Activated CD4-positive, alpha-beta T cell treated with anti-CD3 and anti-CD28 coated beads for 4 hours (primary cell): ENCODE measurements at regions not wholly inside any gene's neighbourhood (a gene's known extent, or its start where the extent isn't known, plus 50 kb on each side); places are given as distances from the start of the nearest gene placed in this dataset.
A peak's percentile ranks its signal among the peaks of the same experiment; 100 is the strongest.
"Not testable (repeated sequence)": the region's sequence is repeated elsewhere in the genome, so short reads cannot be mapped to it uniquely, and the experiment has no call there.

Source experiments
- DNase-seq, 2 donors: peaks; one replicate each; pipeline ENCODE4 v3.0.0-alpha.2; 2020

DNA sequence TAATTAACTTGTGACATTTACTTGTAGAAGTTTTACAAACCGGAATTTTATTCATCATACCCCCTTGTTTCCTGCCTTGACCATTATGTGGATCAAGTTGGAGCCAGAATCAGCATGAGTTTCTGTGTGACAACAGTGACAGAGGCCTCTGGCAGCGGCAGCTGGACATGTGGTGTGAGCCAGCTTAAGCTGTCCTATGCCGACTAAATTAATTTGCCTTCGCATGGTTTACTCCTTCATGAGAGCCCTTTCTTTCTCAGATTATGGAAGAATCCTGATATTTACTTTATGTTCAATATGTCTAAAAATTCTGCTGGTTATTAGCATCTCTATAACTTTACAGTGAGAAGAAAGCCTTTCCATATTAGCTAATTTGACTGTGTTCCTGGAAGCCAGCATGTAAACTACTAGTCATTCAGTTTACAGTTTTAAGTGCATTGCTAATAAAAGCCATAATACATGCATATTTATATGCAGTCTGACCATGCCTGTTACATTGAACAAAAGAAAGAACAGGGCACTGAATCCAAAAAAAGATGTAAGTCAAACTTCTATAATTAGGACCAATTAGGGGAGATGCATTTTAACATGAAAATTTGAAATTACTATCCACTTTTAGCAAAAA, 495.8 kb upstream of the ACVR2A start:
- DNase-seq = no peak

DNA sequence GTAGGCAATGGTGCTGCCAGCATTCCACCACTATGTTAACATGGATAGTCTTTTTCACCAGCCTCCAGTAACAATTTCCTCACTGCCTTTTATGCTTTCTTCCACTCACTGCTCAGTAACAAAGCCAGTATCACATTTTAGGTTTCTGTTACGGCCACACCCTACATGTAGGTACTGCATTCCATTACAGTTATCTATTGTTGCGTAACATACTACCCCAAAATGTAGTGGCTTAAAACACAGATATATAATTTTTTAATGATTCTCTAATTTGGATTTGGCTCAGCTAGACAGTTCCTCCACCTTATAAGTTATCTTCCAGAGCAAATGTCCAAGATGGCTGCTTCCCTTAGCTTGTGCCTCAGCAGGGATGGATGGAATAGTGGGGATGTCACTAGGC, 498.7 kb upstream of the ACVR2A start:
- no peak for DNase-seq

DNA sequence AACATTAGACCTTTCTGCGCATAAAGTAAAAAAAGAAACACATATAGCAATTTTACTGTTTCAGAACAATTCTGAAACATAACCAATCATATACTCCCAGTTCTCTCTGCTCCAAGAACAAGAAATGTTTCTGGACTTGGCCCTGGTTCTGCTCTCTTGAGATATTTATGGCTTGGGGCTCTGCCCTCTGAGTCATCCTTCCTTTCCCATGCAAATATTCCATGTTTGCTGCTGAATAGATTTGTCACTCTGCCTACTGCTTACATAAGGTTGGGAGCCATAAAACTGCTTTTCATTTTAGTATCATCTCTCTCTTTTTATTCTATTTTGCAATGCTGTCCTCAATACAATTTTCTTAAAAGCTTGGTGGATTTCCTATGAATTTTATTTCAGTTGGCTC, 499.6 kb upstream of the ACVR2A start:
- DNase-seq = no peak

DNA sequence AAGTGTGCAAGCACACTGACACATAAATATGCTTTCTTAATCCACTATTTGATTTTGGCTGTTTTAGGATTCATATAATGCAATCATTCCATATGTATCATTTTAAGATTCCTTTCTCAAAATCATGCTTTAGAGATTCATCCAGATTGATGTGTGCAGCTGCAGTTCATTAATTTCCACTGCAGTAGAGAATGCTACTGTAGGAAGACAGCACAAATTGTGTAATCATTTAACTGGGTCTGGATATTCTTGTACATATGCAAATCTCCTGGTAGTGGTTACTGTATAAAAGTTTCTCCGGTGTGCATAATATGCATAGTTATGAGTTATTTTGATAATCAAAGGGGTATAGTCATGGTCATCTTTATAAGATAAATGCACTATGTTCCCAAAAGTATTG, 502.5 kb upstream of the ACVR2A start:
- no peak for DNase-seq

DNA sequence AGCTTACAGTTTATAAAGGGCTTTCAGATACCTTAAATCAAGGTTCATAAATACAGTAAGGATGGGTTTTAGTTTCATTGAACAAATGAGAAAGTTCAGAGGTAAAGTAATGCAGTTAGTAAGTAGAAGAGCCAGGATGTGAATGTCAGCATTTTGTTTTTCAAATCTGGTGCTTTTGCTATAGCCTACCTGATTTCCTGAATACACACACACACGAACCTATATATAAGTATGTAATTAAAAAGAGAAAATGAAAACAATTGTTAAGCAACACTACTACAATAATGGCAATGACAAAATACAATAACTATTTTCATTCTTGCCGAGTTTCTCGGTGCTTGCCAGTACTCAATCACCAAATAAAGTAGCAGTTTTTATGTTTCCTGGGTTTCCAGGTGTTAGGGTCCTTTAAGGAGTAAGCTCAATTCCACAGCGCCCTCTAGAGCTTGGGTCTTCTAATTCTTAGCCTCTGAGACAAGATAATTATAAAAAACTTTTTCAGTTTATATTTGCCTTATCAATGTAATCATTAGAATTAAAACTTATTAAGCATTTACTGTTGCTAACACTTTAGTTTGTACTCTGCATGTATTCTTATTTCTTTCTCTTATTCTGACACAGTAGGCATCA, 512.9 kb upstream of the ACVR2A start:
- peak; percentile 62 to 66 for DNase-seq

DNA sequence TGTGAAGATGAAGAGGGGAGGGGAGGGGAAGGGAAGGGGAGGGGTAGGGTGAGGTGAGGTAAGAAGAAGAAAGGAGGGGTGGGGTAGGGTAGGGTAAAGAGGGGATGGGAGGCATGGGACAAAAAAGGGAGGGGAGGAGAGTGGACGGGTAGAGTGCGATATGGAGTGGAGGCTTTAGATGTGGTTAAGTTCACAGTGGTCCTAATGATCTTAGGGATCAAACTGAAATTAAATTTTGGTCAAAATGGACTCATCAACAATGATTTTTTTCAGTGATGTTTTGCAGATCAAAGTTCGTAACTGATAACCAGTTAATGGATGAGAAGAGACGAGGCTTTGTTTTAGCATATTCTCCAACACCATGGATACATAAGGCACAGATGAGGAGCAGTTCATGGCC, 513.9 kb upstream of the ACVR2A start:
- no peak for DNase-seq

DNA sequence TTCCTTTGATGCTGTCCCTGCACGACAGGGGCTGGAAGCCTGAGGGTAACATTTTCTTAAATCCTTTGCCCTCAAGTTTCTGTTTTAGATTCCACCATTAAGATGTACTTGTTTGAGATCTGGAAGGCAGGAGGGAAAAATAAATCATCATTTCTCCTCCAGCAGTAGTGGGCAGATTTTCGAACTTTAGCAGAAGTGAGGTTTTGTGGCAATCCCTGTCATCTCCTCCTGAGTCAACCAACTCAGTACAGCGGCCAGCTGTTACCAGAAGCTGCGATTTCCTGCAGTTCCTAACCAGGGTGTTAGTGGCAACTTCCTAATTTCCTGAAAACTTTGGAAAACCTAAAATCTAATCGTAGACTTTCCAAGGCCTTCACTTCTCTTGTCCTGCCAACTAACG, 517.2 kb upstream of the ACVR2A start:
- peak; percentile 12 to 19 for DNase-seq

DNA sequence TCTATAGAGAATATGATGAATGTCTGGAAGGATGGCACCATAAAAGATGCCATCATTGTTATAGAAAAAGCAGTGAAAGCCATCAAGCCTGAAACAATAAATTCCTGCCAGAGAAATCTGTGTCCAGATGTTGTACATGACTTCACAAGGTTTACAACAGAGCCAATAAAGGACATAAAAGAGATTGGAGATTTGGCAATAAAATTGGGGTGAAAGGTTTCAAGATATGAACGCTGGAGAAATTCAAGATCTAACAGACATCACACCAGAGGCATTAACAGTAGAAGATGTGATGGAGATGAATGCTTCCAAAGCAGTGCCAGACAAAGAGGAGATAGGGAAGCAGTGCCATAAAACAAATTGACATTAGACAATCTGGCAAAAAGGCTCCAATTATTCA, 518.8 kb upstream of the ACVR2A start:
- no peak for DNase-seq

DNA sequence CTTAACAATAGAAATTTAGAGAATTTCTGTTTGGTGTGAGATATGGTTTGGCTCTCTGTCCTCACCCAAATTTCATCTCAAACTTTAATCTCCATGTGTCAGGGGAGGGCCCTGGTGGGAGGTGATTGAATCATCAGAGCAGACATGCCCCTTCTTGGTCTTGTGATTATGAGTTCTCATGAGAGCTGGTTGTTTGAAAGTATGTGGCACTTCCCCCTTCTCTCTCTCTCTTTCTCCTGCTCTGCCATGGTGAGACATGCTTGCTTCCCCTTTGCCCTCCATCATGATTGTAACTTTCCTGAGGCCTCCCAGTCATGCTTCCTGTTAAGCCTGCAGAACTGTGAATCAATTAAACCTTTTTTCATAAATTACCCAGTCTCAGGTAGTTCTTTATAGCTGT, 524.7 kb upstream of the ACVR2A start:
- DNase-seq = no peak

DNA sequence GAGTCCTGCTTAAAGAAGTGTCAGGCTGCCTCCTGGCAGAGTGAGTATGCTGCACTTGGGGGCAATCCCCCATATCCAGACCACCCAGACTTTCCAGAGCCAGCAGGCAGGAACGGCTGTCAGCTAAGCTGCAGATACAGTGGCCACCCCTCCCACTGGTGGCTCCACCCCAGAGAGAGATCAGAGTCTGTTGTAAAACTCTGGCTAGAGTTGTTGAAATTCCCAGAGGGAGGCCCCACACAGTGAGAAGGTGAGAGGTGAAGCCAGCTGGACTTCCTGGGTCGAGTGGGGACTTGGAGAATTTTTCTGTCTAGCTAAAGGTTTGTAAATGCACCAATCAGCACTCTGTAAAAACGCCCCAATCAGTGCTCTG, 533.8 kb upstream of the ACVR2A start:
- no peak for DNase-seq

DNA sequence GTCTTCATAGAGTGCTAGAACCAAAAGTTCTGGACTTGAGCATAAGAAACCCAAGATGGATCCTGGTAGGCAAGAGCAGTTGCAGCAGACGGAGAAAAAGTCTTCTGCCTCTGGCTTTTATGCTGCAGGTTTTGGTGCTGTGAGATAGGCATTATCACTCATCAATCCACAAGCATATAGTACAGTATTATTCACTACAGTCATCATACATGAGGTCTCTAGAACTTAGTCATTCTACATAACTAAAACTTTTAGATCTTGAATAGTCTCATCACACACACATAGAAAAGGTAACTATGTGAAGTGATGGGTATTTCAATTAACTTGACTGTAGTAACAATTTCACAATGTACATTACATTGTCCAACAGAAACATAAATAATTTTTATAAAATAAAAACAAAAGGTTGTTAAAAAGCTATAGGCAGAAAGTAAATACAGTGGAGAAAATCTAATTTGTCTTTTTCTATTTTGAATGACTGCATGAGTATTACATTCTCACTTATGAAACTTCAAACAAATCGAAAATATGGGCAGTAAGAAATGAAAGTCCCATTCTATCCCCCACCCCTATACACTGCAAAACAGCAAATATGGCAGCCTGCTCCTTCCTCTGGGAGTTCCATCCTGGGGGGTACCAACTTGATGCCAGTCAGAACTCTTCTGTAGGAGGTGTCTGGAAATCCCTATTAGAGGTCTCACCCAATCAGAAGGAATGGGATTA, 534.3 kb upstream of the ACVR2A start:
- DNase-seq = no peak

DNA sequence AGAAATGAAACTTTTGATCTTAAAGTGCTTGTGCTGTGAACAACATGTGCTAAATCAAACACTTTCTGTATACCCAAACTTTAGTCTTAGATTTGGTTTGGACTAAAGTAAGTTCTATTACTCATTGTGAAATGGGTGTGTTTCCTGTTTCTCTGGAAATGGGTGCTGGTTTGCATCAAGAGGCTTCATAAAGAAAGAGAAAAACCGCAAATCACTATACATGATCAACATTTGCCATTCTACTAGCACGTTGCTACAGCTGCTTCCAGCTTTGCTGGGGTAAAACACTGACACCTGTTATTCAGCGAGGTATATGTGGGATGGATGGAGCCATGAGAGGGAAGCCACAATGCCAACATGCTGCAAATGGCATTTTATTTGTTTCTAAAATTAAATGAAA, 547.0 kb upstream of the ACVR2A start:
- peak; percentile 33 to 51 for DNase-seq

DNA sequence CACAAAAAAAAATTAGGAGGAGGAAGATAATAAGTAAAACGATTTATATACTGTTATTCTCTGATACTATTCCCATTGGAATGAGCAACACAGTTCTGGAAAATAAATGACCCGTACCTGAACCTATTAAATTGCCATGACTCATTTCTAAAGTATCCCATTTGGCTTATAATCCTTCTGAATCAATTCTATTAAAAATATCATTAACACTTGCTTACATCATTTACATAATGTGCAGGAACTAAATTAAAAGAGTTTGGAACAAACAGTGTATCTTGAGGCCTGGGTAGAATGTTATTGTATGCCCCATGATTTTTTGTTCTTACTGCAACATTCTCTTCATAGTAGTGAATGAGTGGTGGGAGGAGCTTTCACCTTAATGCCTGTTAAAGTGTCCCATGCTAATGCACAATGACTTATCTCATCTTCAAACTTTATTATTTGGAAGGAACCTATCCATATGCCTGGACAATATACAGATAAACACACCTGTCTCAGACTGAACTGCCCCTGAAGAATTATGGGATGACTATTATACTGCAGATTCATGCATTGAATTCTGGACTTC, 549.9 kb upstream of the ACVR2A start:
- no peak for DNase-seq

DNA sequence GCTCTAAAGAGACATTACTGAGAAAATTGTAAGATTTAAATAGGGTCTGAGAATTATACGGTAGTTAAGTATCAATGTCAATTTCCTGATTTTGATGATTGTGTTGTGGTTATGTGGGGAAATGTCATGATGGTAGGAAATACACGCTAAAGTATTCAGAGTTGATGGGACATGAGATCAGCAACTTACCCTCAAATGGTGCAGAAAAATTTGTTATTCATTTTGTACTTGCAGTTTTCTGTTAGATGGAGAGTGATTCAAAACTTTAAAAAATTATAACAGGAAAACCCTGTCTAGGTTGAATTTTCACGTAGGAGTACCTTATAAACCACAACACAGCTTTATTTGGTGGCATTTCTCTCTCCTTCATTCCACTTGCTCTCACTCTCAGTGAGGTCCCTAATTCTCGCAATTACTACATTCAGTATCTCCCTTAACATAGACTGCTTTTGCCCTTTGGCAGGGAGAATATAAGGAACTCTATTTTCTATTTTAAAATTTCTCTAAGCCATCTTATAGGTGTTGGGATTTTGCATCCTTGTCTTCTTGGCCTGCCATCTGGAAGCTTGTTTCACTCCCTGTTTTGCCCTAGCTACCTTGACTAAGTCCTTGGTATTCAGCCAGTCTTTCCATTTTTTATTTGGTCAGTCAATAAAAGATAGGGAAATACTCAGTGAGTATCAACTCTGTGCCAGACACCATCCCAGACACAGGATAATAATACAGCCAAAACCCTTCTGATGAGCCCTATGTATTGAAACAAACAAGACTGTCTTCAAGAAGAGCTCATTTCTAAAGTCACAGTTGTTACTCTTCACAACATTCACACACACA, 550.6 kb upstream of the ACVR2A start:
- DNase-seq = no peak

DNA sequence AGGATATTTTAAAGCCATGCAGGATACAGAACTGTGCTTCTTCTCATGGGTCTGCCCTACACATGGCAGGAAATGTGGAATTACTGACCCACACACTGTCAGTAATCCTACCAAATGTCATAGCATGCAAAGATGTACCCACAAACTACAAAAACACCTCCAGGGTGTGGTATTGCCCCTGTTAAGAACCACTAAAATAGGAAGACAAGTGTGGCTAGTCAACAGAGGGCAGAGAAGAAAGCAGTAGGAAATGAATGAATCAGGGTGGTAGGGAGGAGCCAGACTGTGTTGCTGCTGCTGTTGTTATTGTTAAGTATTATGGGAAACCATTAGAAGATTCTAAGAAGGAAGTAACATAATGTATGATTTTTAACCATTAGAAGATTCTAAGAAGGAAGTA, 556.7 kb upstream of the ACVR2A start:
- DNase-seq = peak; percentile 31 to 36

DNA sequence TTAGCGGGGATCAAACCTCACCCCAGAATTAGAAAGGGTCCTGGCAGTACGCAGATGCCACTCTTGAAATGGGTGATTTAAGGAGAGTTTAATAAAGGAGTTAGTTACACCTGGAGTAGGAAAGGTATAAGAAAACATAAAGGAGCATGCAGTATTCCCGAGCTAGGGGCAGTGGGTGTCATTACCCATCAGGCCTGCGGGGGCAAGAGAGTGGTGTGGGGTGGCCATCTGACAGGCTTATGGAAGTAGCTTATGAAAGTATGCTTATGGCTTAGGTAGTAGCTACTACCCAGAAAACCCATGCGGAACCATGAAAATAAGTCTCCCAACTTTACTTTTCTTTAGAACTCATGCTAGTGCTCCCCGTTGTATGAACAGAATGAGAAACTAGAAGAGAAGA, 568.9 kb upstream of the ACVR2A start:
- DNase-seq = no peak

DNA sequence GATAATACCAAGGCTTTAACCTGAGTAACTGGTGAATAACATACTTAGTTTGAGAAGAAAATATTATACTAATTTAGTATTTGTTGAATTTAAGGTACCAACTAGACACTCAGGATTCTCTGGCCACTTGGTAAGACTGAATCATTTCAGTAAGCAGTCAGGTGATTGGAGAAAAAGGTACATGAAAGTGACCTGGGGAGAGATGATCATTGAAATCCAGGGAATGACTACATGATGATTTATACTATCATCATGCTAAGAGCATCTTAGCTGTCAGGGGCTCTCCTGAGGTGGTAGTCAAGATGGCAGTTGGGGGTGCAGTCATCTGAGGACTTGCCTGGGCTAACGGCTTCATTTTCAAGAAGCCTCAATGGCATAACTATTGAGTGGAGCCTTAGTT, 571.2 kb upstream of the ACVR2A start:
- no peak for DNase-seq

DNA sequence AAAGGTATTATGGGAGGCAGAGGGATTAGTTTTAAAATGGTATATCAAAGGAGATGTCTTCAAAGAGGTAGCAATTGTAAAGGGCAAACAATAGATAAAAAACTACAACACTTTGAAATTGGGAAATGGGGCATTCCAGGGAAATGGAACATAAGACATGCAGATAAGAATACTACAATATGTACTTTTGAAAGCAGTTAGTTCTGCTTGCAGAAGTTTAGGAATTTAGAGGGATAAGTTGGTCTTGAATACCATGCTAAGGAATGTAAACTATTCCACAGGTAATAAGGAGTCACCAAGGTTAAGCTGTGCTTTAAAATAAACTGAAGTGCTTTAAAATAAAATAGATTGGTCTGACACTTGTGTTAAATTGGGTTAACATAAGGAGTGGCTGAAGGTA, 571.7 kb upstream of the ACVR2A start:
- DNase-seq = no peak

DNA sequence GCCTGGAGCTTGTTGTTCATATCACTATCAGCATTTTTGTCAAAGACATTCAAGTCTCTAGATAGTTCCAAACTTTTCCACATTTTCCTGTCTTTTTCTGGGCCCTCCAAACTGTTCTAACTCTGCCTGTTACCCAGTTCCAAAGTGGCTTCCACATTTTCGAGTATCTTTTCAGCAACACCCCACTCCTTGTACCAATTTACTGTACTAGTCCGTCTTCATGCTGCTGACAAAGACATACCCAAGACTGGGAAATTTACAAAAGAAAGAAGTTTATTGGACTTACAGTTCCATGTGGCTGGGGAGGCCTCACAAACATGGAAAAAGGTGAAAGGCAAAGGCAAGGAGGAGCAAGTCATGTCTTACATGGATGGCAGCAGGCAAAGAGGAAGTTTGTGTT, 575.2 kb upstream of the ACVR2A start:
- not testable (repeated sequence) for DNase-seq

DNA sequence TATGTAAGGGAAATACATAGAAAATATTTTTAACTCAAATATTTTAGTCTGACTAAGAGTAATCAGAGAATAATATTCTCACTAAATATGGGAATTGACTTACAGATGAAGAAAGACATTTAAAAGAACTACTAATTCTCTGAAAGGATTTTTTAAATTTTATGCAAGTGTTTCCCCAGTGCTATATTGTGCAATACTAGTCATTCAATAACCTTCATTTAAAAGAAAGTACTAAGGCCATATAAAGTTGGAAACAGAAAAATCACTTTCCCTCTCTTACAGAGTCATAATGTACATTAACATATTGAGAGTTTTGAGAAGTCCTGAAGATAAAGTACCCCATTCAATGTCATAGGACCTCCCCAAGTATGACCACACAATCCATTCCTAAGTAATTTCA, 584.6 kb upstream of the ACVR2A start:
- DNase-seq = no peak

DNA sequence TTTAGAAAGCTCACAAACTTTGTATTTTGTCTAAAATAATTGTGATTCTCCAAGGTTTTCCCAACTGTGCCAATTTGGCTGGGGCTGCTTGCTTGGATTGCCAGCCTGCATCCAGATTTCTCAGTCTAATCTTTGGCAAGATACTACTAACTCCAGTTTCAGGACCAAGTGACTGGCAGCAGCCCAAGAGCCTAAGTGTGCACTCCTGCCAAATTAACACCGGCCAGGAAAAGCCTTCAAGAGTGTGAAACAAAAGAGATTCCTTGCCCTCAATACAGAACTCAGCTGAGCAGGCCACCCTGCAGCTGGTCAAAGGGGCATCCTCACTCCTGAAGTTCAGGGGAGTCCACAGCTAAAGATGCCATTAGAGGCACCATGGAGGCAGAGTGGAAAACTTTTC, 589.0 kb upstream of the ACVR2A start:
- no peak for DNase-seq

DNA sequence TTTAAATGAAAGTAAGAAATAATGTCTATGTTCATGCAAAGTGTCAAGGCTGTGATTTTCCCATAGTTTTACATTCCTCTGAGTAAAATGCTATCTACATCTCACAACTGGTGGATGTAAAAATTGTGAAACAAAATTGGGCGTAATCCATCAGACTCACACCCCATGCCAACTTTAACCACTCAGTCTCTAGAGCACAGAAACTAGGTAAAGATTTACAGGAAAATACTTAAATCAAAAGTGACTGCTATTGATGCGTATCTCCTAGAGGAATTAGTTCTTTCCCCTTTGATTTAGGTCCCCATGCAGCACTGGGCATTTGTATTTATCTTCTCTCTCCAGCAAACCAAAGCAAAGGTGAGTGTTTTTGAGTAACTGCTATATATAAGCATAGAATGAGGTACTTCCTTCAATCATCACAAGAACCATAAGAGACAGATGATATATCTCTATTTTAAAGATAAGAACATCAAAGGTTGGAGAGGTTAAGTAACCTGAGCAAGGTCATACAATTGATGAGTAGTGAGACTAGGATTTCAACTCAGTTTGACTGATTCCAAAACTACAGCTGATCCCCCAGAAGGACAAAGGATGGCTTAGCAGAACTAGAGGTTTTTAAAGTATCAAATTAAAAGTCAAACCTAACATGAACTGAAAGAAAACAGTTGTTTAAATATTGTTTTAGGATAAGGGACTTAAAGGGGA, 594.0 kb upstream of the ACVR2A start:
- no peak for DNase-seq

DNA sequence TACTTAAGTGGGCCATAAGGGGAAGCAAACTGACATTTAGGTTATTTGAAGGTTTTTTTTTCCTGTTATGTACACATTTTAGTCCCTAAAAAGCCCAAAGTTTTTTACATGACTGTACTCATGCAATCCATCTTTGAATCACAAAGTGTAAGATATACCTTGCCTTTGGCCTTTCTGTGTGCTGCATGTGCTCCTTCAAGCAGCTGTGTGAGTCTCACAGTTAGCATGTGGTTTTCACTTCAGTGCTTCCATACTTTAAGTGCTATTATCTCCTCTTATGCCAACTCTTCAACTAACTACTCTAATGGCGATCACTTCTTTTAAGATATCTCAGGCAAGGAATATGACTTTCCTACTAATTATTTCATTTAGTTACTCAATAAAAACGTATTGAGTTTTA, 597.1 kb upstream of the ACVR2A start:
- DNase-seq = no peak
